Stomach (tissue), 8 donors: ENCODE measurements at regions not wholly inside any gene's neighbourhood (a gene's known extent, or its start where the extent isn't known, plus 50 kb on each side); places are given as distances from the start of the nearest gene placed in this dataset.

Experiments used
- DNase-seq, 2 donors: peaks; one replicate each; pipeline versions ENCODE4 v3.0.0 to v3.0.0-alpha.2; 2013 to 2019
- H3K27ac ChIP-seq, 5 donors: fragments of 200-600 bp in 4 of 5; sonication (generic) in 4 of 5; one replicate each; pipeline ENCODE4 v1.5.1; 2013 to 2019; ENCODE audit warnings: mild to moderate bottlenecking in 1 of 5, moderate library complexity in 1 of 5
- H3K27me3 ChIP-seq, 3 donors: fragments of 200-600 bp; sonication (generic); one replicate each; pipeline ENCODE4 v1.5.1; 2017 to 2019; ENCODE audit warnings: mixed run types in 1 of 3
- H3K36me3 ChIP-seq, 4 donors: fragments of 200-600 bp; sonication (generic); 1 replicate in 3 of 4; 2 replicates in 1 of 4; pipeline ENCODE4 v1.5.1; 2016 to 2019
- H3K4me1 ChIP-seq, 4 donors: fragments of 200-600 bp; sonication (generic); one replicate each; pipeline ENCODE4 v1.5.1; 2016 to 2019
- H3K4me3 ChIP-seq, 4 donors: fragments of 200-600 bp; sonication (generic) in 3 of 4; one replicate each; pipeline ENCODE4 v1.5.1; 2016 to 2019; ENCODE audit warnings: mild to moderate bottlenecking in 1 of 4
- H3K9me3 ChIP-seq, 4 donors: fragments of 200-600 bp; sonication (generic); one replicate each; pipeline ENCODE4 v1.5.1; 2016 to 2019
- CTCF ChIP-seq, 7 experiments: fragments of 450-650 bp in 4 of 7; fragments of 200-600 bp in 3 of 7; sonication (generic) in 3 of 7; IDR thresholded peaks; one replicate each; pipeline ENCODE4 v1.5.1; 2016 to 2019; ENCODE audit warnings: antibody characterized with exemption in 7 of 7, control low read depth in 2 of 7, mild to moderate bottlenecking in 1 of 7
- EP300 ChIP-seq: sonication (generic); formaldehyde crosslinking; IDR thresholded peaks from one replicate; pipeline ENCODE4 v1.6.1; 2017; ENCODE audit warnings: antibody characterized with exemption
- POLR2A ChIP-seq, 4 donors: fragments of 450-650 bp; IDR thresholded peaks; one replicate each; pipeline ENCODE4 v1.6.1; 2016; ENCODE audit warnings: antibody characterized with exemption in 4 of 4, control low read depth in 2 of 4, mild to moderate bottlenecking in 1 of 4, moderate library complexity in 1 of 4
- POLR2AphosphoS5 ChIP-seq, 3 donors: sonication (generic); formaldehyde crosslinking; IDR thresholded peaks; one replicate each; pipeline ENCODE4 v1.6.1; 2016; ENCODE audit warnings: antibody characterized with exemption in 3 of 3
- WGBS, 5 donors: extraction: QIAGEN DNeasy Blood & Tissue Kit in 3 of 5; methylation state at CpG; one replicate each; pipeline versions ENCODE4 v1.1.5 to v1.1.7; 2013 to 2018; 5-methylcytosine and 5-hydroxymethylcytosine counted together
- intact Hi-C: fragments of 100-400 bp; cut with DNase I; formaldehyde crosslinking; loops from one replicate; pipeline ENCODE4 v1.15.1; 2023; ENCODE audit warnings: low total_unique reads
- donor health status: healthy with polysubstance abuse.
- donor health status: Bipolar disorder and iron deficiency.
- donor health status: healthy.

- Histone ChIP-seq H3K27me3 (no peaks in the 10 kb centered on the region), H3K4me3 (no peak overlapping the region), H3K4me1 (no peaks in the 10 kb centered on the region), H3K27ac (no peak overlapping the region), H3K9me3 (peaks cover 0 to 12% (median 5%) of the 10 kb centered on the region in 4 donors), H3K36me3 (no peaks in the 10 kb centered on the region)
- intact Hi-C loops, result no loop called here
- 74 to 85% (median 80%) methylated on average over 3 of the region's 3 CpGs for WGBS, 5 donors
- DNase-seq, result no peak
- no peak for TF ChIP-seq POLR2AphosphoS5 (IDR thresholded peaks at IDR 0.05)
Observed at GRCh38 chr2:58483307-58483706, 242.2 kb upstream of the FANCL start.

GRCh38 chr2:58481670-58482069, 240.5 kb upstream of the FANCL start:
- intact Hi-C loops, result no loop called here
- H3K4me1 ChIP-seq, result no peaks in the 10 kb centered on the region
- no peaks in the 10 kb centered on the region for H3K36me3 ChIP-seq
- H3K27me3 ChIP-seq, result no peaks in the 10 kb centered on the region
- no peak overlapping the region for H3K4me3 ChIP-seq
- H3K27ac ChIP-seq, result no peak overlapping the region
- peaks cover 0 to 3% (median 0%) of the 10 kb centered on the region in 4 donors for H3K9me3 ChIP-seq
- WGBS, 5 donors, result 65 to 76% (median 71%) methylated on average over 2 of the region's 2 CpGs
- no peak for DNase-seq
- no peak for TF ChIP-seq CTCF (IDR thresholded peaks at IDR 0.05)
- no peak for TF ChIP-seq POLR2AphosphoS5 (IDR thresholded peaks at IDR 0.05)
- no peak for TF ChIP-seq EP300
- no peak for TF ChIP-seq POLR2A (IDR thresholded peaks at IDR 0.05)

- H3K9me3 ChIP-seq, result no peaks in the 10 kb centered on the region
- no peaks in the 10 kb centered on the region for H3K36me3 ChIP-seq
- H3K4me1 ChIP-seq, result no peaks in the 10 kb centered on the region
- intact Hi-C loops, result no loop called here
- no peak for TF ChIP-seq POLR2A (IDR thresholded peaks at IDR 0.05)
- no peaks in the 10 kb centered on the region for H3K27me3 ChIP-seq
- no peak overlapping the region for H3K4me3 ChIP-seq
- no peak overlapping the region for H3K27ac ChIP-seq
- 73 to 97% (median 87%) methylated on average over 2 of the region's 2 CpGs for WGBS, 5 donors
- DNase-seq, result no peak
Observed at GRCh38 chr2:58480141-58480540, 239.0 kb upstream of the FANCL start.

- no peak overlapping the region for H3K4me3 ChIP-seq
- no peak overlapping the region for H3K27ac ChIP-seq
- H3K36me3 ChIP-seq, result no peaks in the 10 kb centered on the region
- WGBS, 5 donors, result 52 to 58% (median 54%) methylated on average over 12 of the region's 12 CpGs
- H3K4me1 ChIP-seq, result no peaks in the 10 kb centered on the region
- DNase-seq, result no peak
- no peak for TF ChIP-seq POLR2AphosphoS5 (IDR thresholded peaks at IDR 0.05)
- TF ChIP-seq CTCF (IDR thresholded peaks at IDR 0.05), result no peak
- TF ChIP-seq EP300, result no peak
- no peak for TF ChIP-seq POLR2A (IDR thresholded peaks at IDR 0.05)
- no peaks in the 10 kb centered on the region for H3K9me3 ChIP-seq
- intact Hi-C loops, result no loop called here
- no peaks in the 10 kb centered on the region for H3K27me3 ChIP-seq
Observed at GRCh38 chr2:58479535-58480140, 238.5 kb upstream of the FANCL start.

- H3K36me3 ChIP-seq, result no peaks in the 10 kb centered on the region
- no peak for DNase-seq
- intact Hi-C loops, result no loop called here
- no peaks in the 10 kb centered on the region for H3K4me1 ChIP-seq
- no peaks in the 10 kb centered on the region for H3K27me3 ChIP-seq
- H3K27ac ChIP-seq, result no peak overlapping the region
- no peaks in the 10 kb centered on the region for H3K9me3 ChIP-seq
- no peak overlapping the region for H3K4me3 ChIP-seq
- no peak for TF ChIP-seq EP300
- TF ChIP-seq POLR2AphosphoS5 (IDR thresholded peaks at IDR 0.05), result no peak
- TF ChIP-seq CTCF (IDR thresholded peaks at IDR 0.05), result no peak
- no peak for TF ChIP-seq POLR2A (IDR thresholded peaks at IDR 0.05)
Observed at GRCh38 chr2:58476556-58476955, 235.4 kb upstream of the FANCL start.
